ENCODE measurements at regions not wholly inside any gene's neighbourhood (a gene's known extent, or its start where the extent isn't known, plus 50 kb on each side); places are given as distances from the start of the nearest gene placed in this dataset.

GRCh38 chr10:10311966-10312365, 705.7 kb upstream of the CELF2 start:
- no peak for DNase-seq (ENCODE audit: low spot score)

GRCh38 chr10:10313149-10313835, 704.4 kb upstream of the CELF2 start:
- peak; percentile 18 for DNase-seq (ENCODE audit: low spot score)

DNA sequence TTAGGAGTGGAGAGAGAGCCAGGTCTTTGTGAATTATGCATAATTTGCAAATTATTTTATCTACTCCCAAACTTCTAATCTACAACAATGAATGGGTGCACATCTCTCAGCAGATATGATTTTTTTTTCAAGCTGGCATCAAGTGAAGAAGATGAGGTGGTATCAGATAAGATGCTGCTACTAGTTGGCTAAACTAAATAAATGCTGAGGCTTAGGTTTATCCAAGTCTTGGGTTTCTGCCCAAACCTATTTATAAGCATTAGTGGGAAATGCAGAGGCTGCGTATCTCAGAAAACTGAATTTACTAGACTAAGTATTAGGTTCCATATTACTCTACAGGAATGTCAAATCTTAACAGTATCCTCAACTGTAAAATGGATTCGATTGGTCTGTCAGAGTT, 703.0 kb upstream of the CELF2 start:
- no peak for DNase-seq (ENCODE audit: low spot score)

DNA sequence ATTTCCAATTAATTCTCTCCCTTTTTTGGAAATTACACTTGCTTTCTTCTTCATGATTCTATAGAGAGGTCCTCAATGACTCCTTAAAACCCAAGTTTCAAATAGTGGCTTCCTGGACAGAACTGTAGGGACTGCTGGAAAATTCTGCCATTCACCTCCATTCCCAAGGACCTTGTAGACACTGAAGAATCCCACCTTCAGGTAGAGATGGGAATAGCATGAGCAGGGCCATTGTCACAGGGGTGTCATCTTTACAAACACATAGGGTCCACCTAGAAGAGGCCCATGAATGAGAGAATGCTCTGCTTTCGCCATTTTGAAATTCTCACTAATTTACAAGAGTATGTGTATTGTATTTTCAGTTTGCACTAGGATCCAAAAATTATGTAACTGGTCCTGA, 701.7 kb upstream of the CELF2 start:
- DNase-seq (ENCODE audit: low spot score), result no peak

- DNase-seq (ENCODE audit: low spot score), result no peak
These were observed 700.5 kb upstream of the CELF2 start for GRCh38 chr10:10317151-10317550.

DNA sequence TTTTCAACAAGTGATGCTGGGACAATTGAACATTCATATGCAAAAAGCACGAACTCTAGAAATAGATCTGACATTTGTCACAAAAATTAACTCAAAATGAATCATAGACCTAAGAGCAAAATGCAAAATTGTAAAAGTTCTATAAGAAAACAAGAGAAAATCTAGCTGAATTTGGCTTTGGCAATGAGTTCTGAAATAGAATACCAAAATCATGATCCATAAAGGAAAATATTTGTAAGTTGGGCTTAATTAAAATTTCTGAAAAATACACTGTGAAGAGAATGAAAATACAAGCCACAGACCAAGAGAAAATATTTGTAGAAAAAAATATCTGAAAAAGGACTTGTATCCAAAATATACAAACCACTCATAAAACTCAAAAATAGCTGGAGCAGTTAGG, 698.8 kb upstream of the CELF2 start:
- DNase-seq (ENCODE audit: low spot score), result no peak

DNA sequence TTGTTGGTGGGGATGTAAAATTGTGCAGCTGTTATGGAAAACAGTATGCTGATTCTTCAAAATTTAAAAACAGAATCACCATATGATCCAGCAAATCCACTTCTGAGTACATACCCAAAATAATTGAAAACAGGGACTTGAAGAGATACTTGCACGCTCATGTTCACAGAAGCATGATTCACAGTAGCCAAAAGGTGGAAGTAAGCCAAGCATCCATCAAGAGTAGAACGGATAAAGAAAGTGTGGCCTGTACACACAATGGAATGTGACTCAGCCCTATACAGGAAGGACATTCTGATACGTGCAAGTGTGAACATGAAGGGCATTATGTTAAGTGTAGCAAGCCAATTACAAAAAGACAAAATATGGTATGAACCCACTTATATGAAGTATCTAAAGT, 696.7 kb upstream of the CELF2 start:
- DNase-seq (ENCODE audit: low spot score), result no peak

- DNase-seq (ENCODE audit: low spot score), result no peak
These were observed 691.6 kb upstream of the CELF2 start for GRCh38 chr10:10326116-10326515.

DNA sequence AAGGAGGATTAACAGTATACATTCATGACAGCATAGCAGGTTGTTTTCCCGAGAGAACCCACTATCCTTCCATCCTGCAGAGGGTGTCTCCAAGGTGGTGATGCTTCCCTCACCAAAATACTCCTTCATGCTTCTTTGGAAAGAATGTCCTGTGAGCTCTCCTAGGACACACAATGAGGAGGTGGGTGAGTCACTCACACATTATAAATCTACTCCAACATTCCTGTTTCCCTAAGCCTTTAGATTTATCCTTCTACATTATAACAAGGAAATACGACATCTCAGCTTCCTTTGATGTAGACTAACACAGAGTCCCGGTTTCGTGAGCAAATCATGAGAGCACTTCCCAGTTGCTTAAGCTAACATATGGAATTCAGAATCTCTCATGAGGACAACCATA, 689.7 kb upstream of the CELF2 start:
- DNase-seq (ENCODE audit: low spot score), result no peak

DNA sequence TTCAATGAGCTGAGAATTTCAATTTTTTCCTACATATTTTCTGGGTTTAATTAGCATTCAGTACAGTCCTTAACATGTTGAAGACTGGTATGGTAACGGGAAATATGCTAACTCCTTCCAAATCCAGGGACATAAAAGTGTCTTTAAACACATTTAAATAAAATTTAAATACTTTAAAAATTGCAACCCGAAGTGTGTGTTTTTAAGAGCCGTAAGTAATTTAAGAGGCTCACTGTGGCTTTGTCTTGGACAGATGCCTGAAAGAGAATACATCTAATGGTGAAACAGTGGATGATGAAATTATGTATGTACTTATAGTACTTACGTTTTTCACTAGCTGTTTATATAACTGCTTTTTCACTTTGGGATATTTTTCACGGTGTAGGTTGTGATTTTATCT, 687.3 kb upstream of the CELF2 start:
- DNase-seq (ENCODE audit: low spot score), result no peak

DNA sequence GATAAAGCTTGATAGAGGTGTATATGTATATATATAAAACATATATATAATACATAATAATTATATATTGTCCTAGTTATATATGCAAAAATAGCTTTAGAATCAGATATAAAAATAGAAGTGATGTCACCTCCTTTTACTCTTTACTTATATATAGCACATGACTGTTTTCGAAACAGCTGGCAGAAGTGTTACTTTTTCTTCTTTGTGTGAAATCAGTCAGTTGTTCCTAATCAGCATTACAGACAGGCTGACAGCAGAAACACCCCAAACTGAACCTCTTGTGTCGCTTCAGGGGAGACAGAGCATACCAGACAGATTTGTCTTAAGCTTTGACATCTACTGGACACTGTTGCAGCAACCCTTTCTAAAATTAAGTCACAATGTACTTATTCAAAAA, 684.9 kb upstream of the CELF2 start:
- DNase-seq (ENCODE audit: low spot score), result no peak

- no peak for DNase-seq (ENCODE audit: low spot score)
These were observed 684.0 kb upstream of the CELF2 start for GRCh38 chr10:10333622-10334021.

DNA sequence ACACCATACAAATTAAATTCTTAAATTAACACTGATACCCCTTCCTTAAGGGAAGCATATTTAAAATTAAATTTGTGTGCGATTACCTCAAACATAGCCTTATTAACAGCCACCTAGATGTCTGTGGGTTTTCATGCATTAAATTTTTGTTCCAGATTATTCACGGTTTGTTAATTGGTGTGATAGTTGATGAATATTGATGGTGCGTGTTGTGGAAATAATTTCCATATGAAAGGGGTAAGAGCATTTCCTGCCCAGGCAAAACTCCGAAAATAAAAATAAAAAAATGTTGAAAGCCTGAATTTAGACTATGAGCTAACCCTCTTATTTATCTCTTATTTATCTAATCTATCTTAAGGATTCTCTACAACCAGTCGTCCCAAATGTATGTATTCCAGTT, 679.3 kb upstream of the CELF2 start:
- DNase-seq (ENCODE audit: low spot score), result no peak

- no peak for DNase-seq (ENCODE audit: low spot score)
These were observed 671.1 kb upstream of the CELF2 start for GRCh38 chr10:10346390-10347150.

DNA sequence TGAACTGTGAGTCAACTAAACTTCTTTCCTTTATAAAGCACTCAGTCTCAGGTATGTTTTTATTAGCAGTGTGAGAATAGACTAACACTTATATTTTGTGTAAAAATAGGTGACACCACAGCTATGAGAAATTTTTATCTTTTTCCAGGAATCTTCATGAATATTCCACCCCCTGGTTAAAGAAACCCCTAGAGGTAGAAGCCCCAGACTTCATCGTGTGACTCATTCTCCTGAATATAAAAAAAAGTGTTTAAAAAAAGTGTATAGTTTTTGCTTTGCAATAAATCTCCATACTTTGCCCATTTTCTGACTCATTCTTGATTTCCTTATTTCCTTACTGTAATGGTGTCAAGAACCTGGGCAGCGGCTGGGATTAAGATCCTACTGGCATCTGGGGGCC, 667.6 kb upstream of the CELF2 start:
- no peak for DNase-seq (ENCODE audit: low spot score)

GRCh38 chr10:10351451-10351850, 666.2 kb upstream of the CELF2 start:
- no peak for DNase-seq (ENCODE audit: low spot score)

DNA sequence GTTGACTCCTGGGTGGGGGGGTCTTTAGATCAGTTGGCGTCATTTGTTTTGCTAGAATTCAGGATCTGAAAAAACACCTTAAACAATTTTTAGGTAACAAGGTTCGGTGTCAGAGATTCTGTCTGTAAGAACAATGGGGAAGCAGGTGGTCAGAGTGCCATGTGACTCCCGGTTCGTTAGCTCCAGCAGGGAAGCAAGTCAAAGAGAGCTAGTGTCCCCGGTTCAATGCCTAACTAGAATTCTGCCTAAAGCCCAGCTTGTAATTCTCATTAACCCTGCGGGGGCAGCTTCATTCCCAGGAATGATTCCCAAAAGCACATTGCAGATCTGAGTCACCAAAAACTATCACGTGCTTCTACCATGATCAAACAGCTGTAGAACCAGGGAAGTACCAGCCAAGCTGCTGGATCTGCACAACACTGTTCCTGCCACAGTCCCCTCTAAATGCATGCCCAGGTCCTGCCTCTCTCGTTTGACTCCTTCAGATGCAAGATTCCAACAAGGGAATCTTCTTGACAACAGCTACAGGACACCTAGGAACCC, 664.3 kb upstream of the CELF2 start:
- no peak for DNase-seq (ENCODE audit: low spot score)

GRCh38 chr10:10359263-10359662, 658.4 kb upstream of the CELF2 start:
- no peak for DNase-seq (ENCODE audit: low spot score)

GRCh38 chr10:10361301-10361885, 656.3 kb upstream of the CELF2 start:
- DNase-seq (ENCODE audit: low spot score), result no peak

- DNase-seq (ENCODE audit: low spot score), result no peak
These were observed 654.9 kb upstream of the CELF2 start for GRCh38 chr10:10362800-10363199.

DNA sequence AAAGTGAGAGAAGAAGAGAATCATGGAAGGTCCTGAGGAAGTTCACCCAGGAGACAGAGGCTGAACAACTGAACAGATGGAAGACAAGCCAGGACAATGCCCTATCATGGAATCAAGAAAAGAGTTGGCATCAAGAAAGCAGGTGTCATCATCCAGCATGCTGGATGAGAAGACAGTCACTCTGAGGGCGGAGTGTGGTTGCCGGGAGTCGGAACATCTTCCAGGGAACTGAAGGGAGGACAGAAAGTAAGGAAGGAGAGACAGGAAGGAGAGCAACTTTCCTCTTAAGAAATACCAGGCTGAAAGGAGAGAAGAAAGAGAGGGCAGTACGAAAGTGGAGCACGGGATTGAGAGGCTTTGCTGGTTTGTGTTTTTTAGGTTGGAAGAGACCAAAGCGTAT, 654.5 kb upstream of the CELF2 start:
- no peak for DNase-seq (ENCODE audit: low spot score)

GRCh38 chr10:10364902-10365301, 652.8 kb upstream of the CELF2 start:
- DNase-seq (ENCODE audit: low spot score), result no peak

DNA sequence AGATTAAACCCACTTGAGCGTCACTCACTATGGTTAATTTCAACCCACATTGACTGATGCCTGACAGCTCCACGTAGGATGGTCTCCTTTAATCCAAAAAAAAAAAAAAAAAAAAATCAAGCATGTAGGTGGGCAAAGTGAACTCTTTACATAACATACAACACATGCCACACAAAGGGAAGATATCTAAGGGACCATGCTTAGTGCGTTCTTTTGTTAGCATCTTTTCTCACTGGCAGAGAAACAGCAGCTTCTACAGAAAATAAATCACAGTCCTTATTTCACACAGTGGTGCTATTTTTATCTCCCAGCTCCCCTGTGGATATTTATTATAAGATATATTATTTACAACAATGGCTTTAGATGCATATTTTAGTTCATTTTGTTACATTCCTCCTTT, 652.0 kb upstream of the CELF2 start:
- DNase-seq (ENCODE audit: low spot score), result no peak

All from SW480 (cell line).